ENCODE measurements at regions not wholly inside any gene's neighbourhood (a gene's known extent, or its start where the extent isn't known, plus 50 kb on each side); places are given as distances from the start of the nearest gene placed in this dataset.

GRCh38 chr3:74766405-74766804 is 151.9 kb upstream of the CNTN3 start:
- H2BK15ac ChIP-seq (ENCODE audit: low read depth, low read length) = no peak overlapping the region
- no peaks in the 10 kb centered on the region for H3K23me2 ChIP-seq (ENCODE audit: insufficient read length, low read depth, low read length, poor library complexity, severe bottlenecking)
- H2AK5ac ChIP-seq (ENCODE audit: insufficient read length, low read length) = no peak overlapping the region
- no peak for DNase-seq
- TF ChIP-seq, protein P1, sequence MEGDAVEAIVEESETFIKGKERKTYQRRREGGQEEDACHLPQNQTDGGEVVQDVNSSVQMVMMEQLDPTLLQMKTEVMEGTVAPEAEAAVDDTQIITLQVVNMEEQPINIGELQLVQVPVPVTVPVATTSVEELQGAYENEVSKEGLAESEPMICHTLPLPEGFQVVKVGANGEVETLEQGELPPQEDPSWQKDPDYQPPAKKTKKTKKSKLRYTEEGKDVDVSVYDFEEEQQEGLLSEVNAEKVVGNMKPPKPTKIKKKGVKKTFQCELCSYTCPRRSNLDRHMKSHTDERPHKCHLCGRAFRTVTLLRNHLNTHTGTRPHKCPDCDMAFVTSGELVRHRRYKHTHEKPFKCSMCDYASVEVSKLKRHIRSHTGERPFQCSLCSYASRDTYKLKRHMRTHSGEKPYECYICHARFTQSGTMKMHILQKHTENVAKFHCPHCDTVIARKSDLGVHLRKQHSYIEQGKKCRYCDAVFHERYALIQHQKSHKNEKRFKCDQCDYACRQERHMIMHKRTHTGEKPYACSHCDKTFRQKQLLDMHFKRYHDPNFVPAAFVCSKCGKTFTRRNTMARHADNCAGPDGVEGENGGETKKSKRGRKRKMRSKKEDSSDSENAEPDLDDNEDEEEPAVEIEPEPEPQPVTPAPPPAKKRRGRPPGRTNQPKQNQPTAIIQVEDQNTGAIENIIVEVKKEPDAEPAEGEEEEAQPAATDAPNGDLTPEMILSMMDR (conservative IDR thresholded peaks at IDR 0.05) = no peak
- H3K79me1 ChIP-seq (ENCODE audit: insufficient read depth, low read depth, low read length, poor library complexity, severe bottlenecking) = no peaks in the 10 kb centered on the region
- Mint-ChIP-seq H3K4me3 (no peak overlapping the region), H3K27me3 (ENCODE audit: low read depth) (no peaks in the 10 kb centered on the region), H3K9me3 (no peaks in the 10 kb centered on the region), H3K4me1 (no peaks in the 10 kb centered on the region), H3K27ac (no peak overlapping the region), H3K36me3 (ENCODE audit: insufficient read depth in 1 of 3, low read depth in 3 of 3) (no peaks in the 10 kb centered on the region)
- no peak overlapping the region for H3K18ac ChIP-seq (ENCODE audit: insufficient read length, low read depth, low read length)
- no peaks in the 10 kb centered on the region for H4K20me1 ChIP-seq (ENCODE audit: control insufficient read depth, insufficient read depth, insufficient read length)
- no peak overlapping the region for H4K8ac ChIP-seq (replicated peaks; ENCODE audit: insufficient read length, low read depth, low read length)
- no peaks in the 10 kb centered on the region for H3K4me1 ChIP-seq (ENCODE audit: insufficient read depth, low read length)
- no peak overlapping the region for H4K5ac ChIP-seq (ENCODE audit: insufficient read length, low read depth, low read length)
- WGBS (ENCODE audit: extremely low coverage, insufficient read length, low lambda C conversion rate) = no CpG with 5 or more reads among the region's 4 CpGs
- no peaks in the 10 kb centered on the region for H3K27me3 ChIP-seq (ENCODE audit: insufficient read depth, low read length)
- no peak overlapping the region for H3T11ph ChIP-seq (ENCODE audit: low read length)
- H2BK12ac ChIP-seq (ENCODE audit: insufficient read length, low read depth, low read length) = no peak overlapping the region
- H3K4ac ChIP-seq (ENCODE audit: low read depth, low read length) = no peak overlapping the region
- no peak overlapping the region for H3K4me2 ChIP-seq (ENCODE audit: insufficient read depth, insufficient read length, low read length)
- no peak overlapping the region for H3K56ac ChIP-seq (ENCODE audit: insufficient read length, low read depth, low read length)
- no peak overlapping the region for H2BK120ac ChIP-seq (ENCODE audit: low read depth, low read length, poor library complexity, severe bottlenecking)
- H3K9me3 ChIP-seq (ENCODE audit: control insufficient read depth, low read depth, low read length) = no peaks in the 10 kb centered on the region
- no peak overlapping the region for H3K27ac ChIP-seq (ENCODE audit: insufficient read length, low read depth, low read length)
- H2BK20ac ChIP-seq (ENCODE audit: low read depth, low read length, poor library complexity, severe bottlenecking) = no peak overlapping the region
- H2BK5ac ChIP-seq (ENCODE audit: insufficient read length, low read length) = no peak overlapping the region
- H3K14ac ChIP-seq (ENCODE audit: insufficient read depth, low read length) = no peak overlapping the region
- H4K91ac ChIP-seq (ENCODE audit: insufficient read length, low read depth, low read length) = no peak overlapping the region
- no peak overlapping the region for H2AFZ ChIP-seq (ENCODE audit: low read length)
- H3K79me2 ChIP-seq (ENCODE audit: insufficient read depth, low read length) = no peaks in the 10 kb centered on the region
- no peak overlapping the region for H3K9ac ChIP-seq (ENCODE audit: extremely low read depth, insufficient read length, low read length)
- no peak overlapping the region for H3K23ac ChIP-seq (ENCODE audit: insufficient read length, low read depth, low read length)

All from H9 (cell line).